Activated CD8-positive, alpha-beta memory T cell treated with anti-CD3 and anti-CD28 coated beads, Interleukin-2, amount 10 ng/mL, durations not matched to agents 7 days and 5 days (primary cell): ENCODE measurements at regions not wholly inside any gene's neighbourhood (a gene's known extent, or its start where the extent isn't known, plus 50 kb on each side); places are given as distances from the start of the nearest gene placed in this dataset.

Source experiments
- ATAC-seq: fragments of 150-1000 bp; cut with Tn5 transposase; one replicate; pipeline ENCODE4 v1.10.0; 2021; ENCODE audit warnings: moderate library complexity
- CTCF ChIA-PET: fragments of 350-600 bp; sonication (Branson Sonifier 250); formaldehyde crosslinking; loops from one replicate; lab custom pipeline; 2021; ENCODE audit warnings: antibody characterized with exemption; lab: Charles Lee
- DNase-seq: peaks from one replicate; pipeline ENCODE4 v3.0.0-alpha.2; 2020
- H3K27ac Mint-ChIP-seq: one replicate; pipeline ENCODE4 v1.8.0; 2021; ENCODE audit warnings: mild to moderate bottlenecking, mixed read lengths
- H3K27me3 Mint-ChIP-seq: one replicate; pipeline ENCODE4 v1.8.0; 2021; ENCODE audit warnings: mixed read lengths
- H3K36me3 Mint-ChIP-seq: one replicate; pipeline ENCODE4 v1.8.0; 2021; ENCODE audit warnings: mild to moderate bottlenecking, mixed read lengths
- H3K4me1 Mint-ChIP-seq: one replicate; pipeline ENCODE4 v1.8.0; 2021; ENCODE audit warnings: mixed read lengths
- H3K4me3 Mint-ChIP-seq: one replicate; pipeline ENCODE4 v1.8.0; 2021; ENCODE audit warnings: mild to moderate bottlenecking, moderate library complexity, mixed read lengths
- H3K9me3 Mint-ChIP-seq: one replicate; pipeline ENCODE4 v1.8.0; 2022; ENCODE audit warnings: low read depth, mixed read lengths

GRCh38 chr14:101063121-101063520 is 159.6 kb upstream of the RTL1 start:
- Mint-ChIP-seq H3K9me3 (peaks cover 2% of the 10 kb centered on the region), H3K4me3 (no peak overlapping the region), H3K36me3 (no peaks in the 10 kb centered on the region), H3K4me1 (no peaks in the 10 kb centered on the region), H3K27ac (no peak overlapping the region), H3K27me3 (no peaks in the 10 kb centered on the region)
- ATAC-seq (no peak), DNase-seq (no peak)
- CTCF ChIA-PET = no interaction called here

- Mint-ChIP-seq H3K27ac (no peak overlapping the region), H3K9me3 (peaks cover 2% of the 10 kb centered on the region), H3K4me1 (no peaks in the 10 kb centered on the region), H3K36me3 (no peaks in the 10 kb centered on the region), H3K4me3 (no peak overlapping the region), H3K27me3 (peaks cover 2% of the 10 kb centered on the region)
- DNase-seq (no peak), ATAC-seq (no peak)
- CTCF ChIA-PET = interaction anchor here (0.5 kb wide), 1 partner anchor 26 kb away, joined by 3 read pairs; no protein-coding TSS in a partner anchor
Measured at GRCh38 chr14:101064121-101064661, 160.7 kb upstream of the RTL1 start.

GRCh38 chr14:101064718-101065117 is 161.2 kb upstream of the RTL1 start:
- CTCF ChIA-PET = no interaction called here
- Mint-ChIP-seq H3K36me3 (no peaks in the 10 kb centered on the region), H3K4me1 (no peaks in the 10 kb centered on the region), H3K9me3 (peaks cover 2% of the 10 kb centered on the region), H3K27me3 (peaks cover 2% of the 10 kb centered on the region), H3K27ac (no peak overlapping the region), H3K4me3 (no peak overlapping the region)
- ATAC-seq = no peak
- DNase-seq = no peak

GRCh38 chr14:101065246-101065645 is 161.7 kb upstream of the RTL1 start:
- H3K4me1 Mint-ChIP-seq = no peaks in the 10 kb centered on the region
- ATAC-seq (no peak), DNase-seq (no peak)
- H3K36me3 Mint-ChIP-seq = no peaks in the 10 kb centered on the region
- H3K4me3 Mint-ChIP-seq = no peak overlapping the region
- peaks cover 2% of the 10 kb centered on the region for H3K27me3 Mint-ChIP-seq
- no peak overlapping the region for H3K27ac Mint-ChIP-seq
- peaks cover 2% of the 10 kb centered on the region for H3K9me3 Mint-ChIP-seq
- CTCF ChIA-PET = no interaction called here

- H3K4me3 Mint-ChIP-seq = no peak overlapping the region
- H3K9me3 Mint-ChIP-seq = peaks cover 2% of the 10 kb centered on the region
- no peak overlapping the region for H3K27ac Mint-ChIP-seq
- H3K27me3 Mint-ChIP-seq = peaks cover 2% of the 10 kb centered on the region
- no peaks in the 10 kb centered on the region for H3K4me1 Mint-ChIP-seq
- H3K36me3 Mint-ChIP-seq = no peaks in the 10 kb centered on the region
- DNase-seq (no peak), ATAC-seq (no peak)
- CTCF ChIA-PET = no interaction called here
Measured at GRCh38 chr14:101065696-101066694, 162.5 kb upstream of the RTL1 start.

GRCh38 chr14:101066826-101067510 is 163.4 kb upstream of the RTL1 start:
- peaks cover 2% of the 10 kb centered on the region for H3K27me3 Mint-ChIP-seq
- no peaks in the 10 kb centered on the region for H3K4me1 Mint-ChIP-seq
- no peak overlapping the region for H3K4me3 Mint-ChIP-seq
- no peak for DNase-seq
- no peaks in the 10 kb centered on the region for H3K36me3 Mint-ChIP-seq
- H3K27ac Mint-ChIP-seq = no peak overlapping the region
- CTCF ChIA-PET = no interaction called here
- ATAC-seq = no peak
- no peaks in the 10 kb centered on the region for H3K9me3 Mint-ChIP-seq

- Mint-ChIP-seq H3K36me3 (no peaks in the 10 kb centered on the region), H3K27ac (no peak overlapping the region), H3K27me3 (peaks cover 2% of the 10 kb centered on the region), H3K4me1 (no peaks in the 10 kb centered on the region), H3K9me3 (no peaks in the 10 kb centered on the region), H3K4me3 (no peak overlapping the region)
- ATAC-seq (no peak), DNase-seq (peak; percentile 22)
- CTCF ChIA-PET = no interaction called here
Measured at GRCh38 chr14:101068313-101069227, 165.0 kb upstream of the RTL1 start.

GRCh38 chr14:101069228-101069549 is 165.7 kb upstream of the RTL1 start:
- CTCF ChIA-PET = no interaction called here
- no peak overlapping the region for H3K4me3 Mint-ChIP-seq

GRCh38 chr14:101069666-101070362 is 166.3 kb upstream of the RTL1 start:
- H3K27me3 Mint-ChIP-seq = peaks cover 2% of the 10 kb centered on the region
- CTCF ChIA-PET = no interaction called here
- no peaks in the 10 kb centered on the region for H3K4me1 Mint-ChIP-seq
- H3K36me3 Mint-ChIP-seq = no peaks in the 10 kb centered on the region
- no peak overlapping the region for H3K4me3 Mint-ChIP-seq
- no peak overlapping the region for H3K27ac Mint-ChIP-seq
- DNase-seq (peak; percentile 22), ATAC-seq (no peak)
- no peaks in the 10 kb centered on the region for H3K9me3 Mint-ChIP-seq

More at GRCh38 chr14:101069228-101069549, 165.7 kb upstream of the RTL1 start:
- ATAC-seq = no peak
- H3K4me1 Mint-ChIP-seq = no peaks in the 10 kb centered on the region
- no peaks in the 10 kb centered on the region for H3K9me3 Mint-ChIP-seq
- no peak overlapping the region for H3K27ac Mint-ChIP-seq
- H3K36me3 Mint-ChIP-seq = no peaks in the 10 kb centered on the region
- H3K27me3 Mint-ChIP-seq = peaks cover 2% of the 10 kb centered on the region
- DNase-seq = peak; percentile 22

GRCh38 chr14:101070540-101071492 is 167.3 kb upstream of the RTL1 start:
- Mint-ChIP-seq H3K36me3 (no peaks in the 10 kb centered on the region), H3K9me3 (no peaks in the 10 kb centered on the region), H3K27me3 (peaks cover 5% of the 10 kb centered on the region), H3K27ac (no peak overlapping the region), H3K4me3 (no peak overlapping the region), H3K4me1 (no peaks in the 10 kb centered on the region)
- CTCF ChIA-PET = no interaction called here
- no peak for ATAC-seq
- peak; percentile 21 for DNase-seq

- no peak for ATAC-seq
- no peak overlapping the region for H3K27ac Mint-ChIP-seq
Measured at GRCh38 chr14:101071493-101071906, 168.0 kb upstream of the RTL1 start.

GRCh38 chr14:101072070-101072469 is 168.5 kb upstream of the RTL1 start:
- no peak for DNase-seq
- CTCF ChIA-PET = no interaction called here

More at GRCh38 chr14:101071493-101071906, 168.0 kb upstream of the RTL1 start:
- DNase-seq = peak; percentile 31
- Mint-ChIP-seq H3K9me3 (no peaks in the 10 kb centered on the region), H3K4me3 (no peak overlapping the region), H3K27me3 (peaks cover 7% of the 10 kb centered on the region), H3K36me3 (no peaks in the 10 kb centered on the region), H3K4me1 (no peaks in the 10 kb centered on the region)
- CTCF ChIA-PET = no interaction called here

More at GRCh38 chr14:101072070-101072469, 168.5 kb upstream of the RTL1 start:
- Mint-ChIP-seq H3K9me3 (no peaks in the 10 kb centered on the region), H3K27ac (no peak overlapping the region), H3K36me3 (no peaks in the 10 kb centered on the region), H3K4me1 (no peaks in the 10 kb centered on the region), H3K4me3 (no peak overlapping the region), H3K27me3 (peaks cover 12% of the 10 kb centered on the region)
- ATAC-seq = no peak
